ENCODE measurements at regions not wholly inside any gene's neighbourhood (a gene's known extent, or its start where the extent isn't known, plus 50 kb on each side); places are given as distances from the start of the nearest gene placed in this dataset.

DNA sequence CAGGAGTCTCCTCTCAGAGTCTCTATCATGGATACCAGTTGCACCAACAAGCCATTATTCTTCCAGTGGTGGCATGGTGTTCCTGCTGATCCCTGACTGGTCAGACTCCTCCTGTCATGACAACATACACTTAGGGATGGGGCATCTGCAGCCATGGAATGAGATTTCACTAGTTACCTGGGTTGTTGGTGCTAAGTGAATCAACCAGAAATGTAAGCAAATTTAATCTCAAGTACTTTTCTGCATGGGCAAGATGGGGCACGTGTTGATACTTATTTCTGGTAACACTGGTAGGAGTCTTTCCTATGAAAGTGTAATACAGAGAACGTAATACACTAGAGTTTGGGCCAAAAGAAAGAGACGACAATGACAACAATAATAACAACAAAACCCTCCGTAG is 211.5 kb upstream of the FOXN3 start:
- no peak for TF ChIP-seq POLR2AphosphoS5 (IDR thresholded peaks at IDR 0.05; ENCODE audit: insufficient read depth in 1 of 2, low read depth in 1 of 2)
- TF ChIP-seq, protein P1, sequence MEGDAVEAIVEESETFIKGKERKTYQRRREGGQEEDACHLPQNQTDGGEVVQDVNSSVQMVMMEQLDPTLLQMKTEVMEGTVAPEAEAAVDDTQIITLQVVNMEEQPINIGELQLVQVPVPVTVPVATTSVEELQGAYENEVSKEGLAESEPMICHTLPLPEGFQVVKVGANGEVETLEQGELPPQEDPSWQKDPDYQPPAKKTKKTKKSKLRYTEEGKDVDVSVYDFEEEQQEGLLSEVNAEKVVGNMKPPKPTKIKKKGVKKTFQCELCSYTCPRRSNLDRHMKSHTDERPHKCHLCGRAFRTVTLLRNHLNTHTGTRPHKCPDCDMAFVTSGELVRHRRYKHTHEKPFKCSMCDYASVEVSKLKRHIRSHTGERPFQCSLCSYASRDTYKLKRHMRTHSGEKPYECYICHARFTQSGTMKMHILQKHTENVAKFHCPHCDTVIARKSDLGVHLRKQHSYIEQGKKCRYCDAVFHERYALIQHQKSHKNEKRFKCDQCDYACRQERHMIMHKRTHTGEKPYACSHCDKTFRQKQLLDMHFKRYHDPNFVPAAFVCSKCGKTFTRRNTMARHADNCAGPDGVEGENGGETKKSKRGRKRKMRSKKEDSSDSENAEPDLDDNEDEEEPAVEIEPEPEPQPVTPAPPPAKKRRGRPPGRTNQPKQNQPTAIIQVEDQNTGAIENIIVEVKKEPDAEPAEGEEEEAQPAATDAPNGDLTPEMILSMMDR (IDR thresholded peaks at IDR 0.05) = no peak

Measured in vagina (tissue), 2 donors.